ENCODE measurements at regions not wholly inside any gene's neighbourhood (a gene's known extent, or its start where the extent isn't known, plus 50 kb on each side); places are given as distances from the start of the nearest gene placed in this dataset.

- no peak for TF ChIP-seq CTCF (IDR thresholded peaks at IDR 0.05)
- TF ChIP-seq EZH2 (IDR thresholded peaks at IDR 0.05) = no peak
- no peak for TF ChIP-seq EZH2phosphoT487 (IDR thresholded peaks at IDR 0.05)
Measured at GRCh38 chr11:23961503-23962338, 535.1 kb upstream of the LUZP2 start.

Measured in neural progenitor cell (in vitro differentiated cells).